RWPE2 (cell line): ENCODE measurements at regions not wholly inside any gene's neighbourhood (a gene's known extent, or its start where the extent isn't known, plus 50 kb on each side); places are given as distances from the start of the nearest gene placed in this dataset.

Experiments
- ATAC-seq: fragments of 200-7000 bp; cut with Tn5 transposase; 3 replicates; pipeline ENCODE4 v1.9.1; 2021; ENCODE audit warnings: low read depth
- DNase-seq: peaks from one replicate; pipeline ENCODE4 v3.0.0-alpha.2; 2020; ENCODE audit warnings: low spot score
- H3K27ac ChIP-seq: fragments of 450-650 bp; 2 replicates; pipeline ENCODE4 v1.5.1; 2017; ENCODE audit warnings: mild to moderate bottlenecking; ENCODE audit not compliant: poor library complexity, severe bottlenecking
- H3K27me3 ChIP-seq: fragments of 250-450 bp; sonication (Bioruptor Pico); 2 replicates; pipeline ENCODE4 v1.5.1; 2021; ENCODE audit warnings: mild to moderate bottlenecking, moderate library complexity; ENCODE audit not compliant: insufficient read depth, poor library complexity, severe bottlenecking
- H3K36me3 ChIP-seq: fragments of 250-450 bp; sonication (Bioruptor Pico); 2 replicates; pipeline ENCODE4 v1.5.1; 2020; ENCODE audit warnings: low read depth, mild to moderate bottlenecking, moderate library complexity
- H3K4me1 ChIP-seq: fragments of 250-450 bp; sonication (Bioruptor Pico); 2 replicates; pipeline ENCODE4 v1.5.1; 2021; ENCODE audit warnings: mild to moderate bottlenecking, moderate library complexity; ENCODE audit not compliant: insufficient read depth, poor library complexity, severe bottlenecking
- H3K4me3 ChIP-seq: fragments of 250-450 bp; sonication (Bioruptor Pico); 2 replicates; pipeline ENCODE4 v1.5.1; 2021; ENCODE audit warnings: mild to moderate bottlenecking, moderate library complexity; ENCODE audit not compliant: severe bottlenecking
- H3K9me3 ChIP-seq: fragments of 250-450 bp; sonication (Bioruptor Pico); 2 replicates; pipeline ENCODE4 v1.5.1; 2021; ENCODE audit warnings: mild to moderate bottlenecking, moderate library complexity; ENCODE audit not compliant: severe bottlenecking
- CTCF ChIP-seq: fragments of 450-650 bp; IDR thresholded peaks from one replicate; pipeline ENCODE4 v1.5.1; 2017; ENCODE audit warnings: mild to moderate bottlenecking, moderate library complexity; ENCODE audit not compliant: poor library complexity, severe bottlenecking

DNA sequence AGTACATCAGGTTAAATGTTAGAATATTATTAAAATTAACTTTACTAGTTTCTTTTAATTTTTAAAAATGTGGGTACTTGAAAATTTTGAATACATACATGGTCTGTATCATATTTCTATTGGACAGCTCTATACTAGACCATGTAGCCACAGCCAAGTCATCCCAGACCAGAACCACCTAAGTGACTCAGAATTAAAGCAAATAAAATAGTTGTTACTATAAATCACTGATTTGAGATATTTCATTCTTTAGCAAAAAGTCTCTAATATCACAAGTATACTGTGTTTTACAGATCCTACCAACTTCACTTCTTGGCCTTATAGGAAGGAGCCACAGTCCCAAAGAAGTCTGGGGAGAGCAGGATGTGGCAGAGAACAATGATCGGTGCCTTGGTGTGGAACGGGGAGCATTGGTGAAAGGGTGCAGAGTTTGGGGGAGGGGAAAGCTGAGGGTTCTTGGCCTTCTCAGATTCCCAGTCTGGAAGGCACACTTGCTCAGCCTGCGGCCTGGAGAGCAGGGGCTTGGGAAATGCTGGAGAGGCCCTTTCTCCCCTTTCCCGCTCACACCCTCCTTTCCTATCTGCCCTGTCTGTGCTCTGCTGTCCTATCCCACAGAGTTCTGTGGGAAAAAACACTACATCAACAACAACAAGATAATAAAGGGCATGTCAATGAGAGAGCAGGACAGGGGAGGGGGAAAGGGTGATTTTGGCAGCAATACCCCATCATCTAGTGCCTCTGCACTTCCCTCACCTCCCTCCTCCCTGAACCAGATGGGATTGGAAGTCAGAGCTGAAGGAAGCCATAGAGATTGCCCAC lies 122.1 kb downstream of the NGF start:
- no peak overlapping the region for H3K4me3 ChIP-seq
- no peaks in the 10 kb centered on the region for H3K27me3 ChIP-seq
- ATAC-seq (peak; percentile 87), DNase-seq (no peak)
- H3K27ac ChIP-seq, result peak overlapping the region; percentile 69
- no peak for TF ChIP-seq CTCF
- no peaks in the 10 kb centered on the region for H3K9me3 ChIP-seq
- H3K4me1 ChIP-seq, result peaks cover 21% of the 10 kb centered on the region
- H3K36me3 ChIP-seq, result no peaks in the 10 kb centered on the region

DNA sequence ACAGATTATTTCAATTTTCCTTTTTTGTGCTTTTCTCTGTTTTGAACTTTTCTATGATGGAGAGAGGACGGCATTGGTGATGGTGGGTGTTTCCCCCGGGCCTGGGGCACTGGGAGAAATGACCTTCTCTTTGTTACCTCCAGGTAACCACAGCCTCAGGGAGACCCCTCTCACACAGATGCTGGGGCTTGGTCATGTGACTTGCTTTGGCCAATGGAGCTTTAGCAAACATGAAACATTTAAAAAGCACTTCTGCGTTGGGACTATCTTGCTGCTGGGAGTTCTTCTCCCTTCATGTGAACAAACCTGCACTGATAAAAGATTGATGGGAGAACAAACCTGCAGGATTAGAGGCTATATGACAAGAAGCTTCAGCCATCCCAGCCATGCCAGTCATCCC lies 122.9 kb downstream of the NGF start:
- Histone ChIP-seq H3K27me3 (no peaks in the 10 kb centered on the region), H3K36me3 (no peaks in the 10 kb centered on the region), H3K4me3 (no peak overlapping the region), H3K9me3 (no peaks in the 10 kb centered on the region), H3K4me1 (peaks cover 27% of the 10 kb centered on the region), H3K27ac (peak overlapping the region; percentile 69)
- ATAC-seq (no peak), DNase-seq (no peak)
- no peak for TF ChIP-seq CTCF

- H3K36me3 ChIP-seq, result no peaks in the 10 kb centered on the region
- H3K4me1 ChIP-seq, result peaks cover 33% of the 10 kb centered on the region
- no peak for ATAC-seq
- no peaks in the 10 kb centered on the region for H3K27me3 ChIP-seq
- H3K4me3 ChIP-seq, result no peak overlapping the region
- no peak overlapping the region for H3K27ac ChIP-seq
- TF ChIP-seq CTCF, result no peak
- DNase-seq, result no peak
- H3K9me3 ChIP-seq, result no peaks in the 10 kb centered on the region
Observed at GRCh38 chr1:115214098-115214497, 124.0 kb downstream of the NGF start.

- ATAC-seq (no peak), DNase-seq (no peak)
- Histone ChIP-seq H3K4me3 (no peak overlapping the region), H3K27me3 (no peaks in the 10 kb centered on the region), H3K27ac (no peak overlapping the region), H3K4me1 (peaks cover 33% of the 10 kb centered on the region), H3K9me3 (no peaks in the 10 kb centered on the region), H3K36me3 (no peaks in the 10 kb centered on the region)
- TF ChIP-seq CTCF, result no peak
Observed at GRCh38 chr1:115213130-115213529, 123.8 kb upstream of the TSPAN2 start.

- Histone ChIP-seq H3K27ac (peak overlapping the region; percentile 83), H3K4me3 (no peak overlapping the region), H3K4me1 (peaks cover 31% of the 10 kb centered on the region), H3K36me3 (no peaks in the 10 kb centered on the region), H3K27me3 (no peaks in the 10 kb centered on the region), H3K9me3 (no peaks in the 10 kb centered on the region)
- ATAC-seq (no peak), DNase-seq (no peak)
- no peak for TF ChIP-seq CTCF
Observed at GRCh38 chr1:115211071-115211745, 121.9 kb upstream of the TSPAN2 start.
